Smooth muscle cell (in vitro differentiated cells): ENCODE measurements at regions not wholly inside any gene's neighbourhood (a gene's known extent, or its start where the extent isn't known, plus 50 kb on each side); places are given as distances from the start of the nearest gene placed in this dataset.

Source experiments
- DNase-seq: peaks from one replicate; lab custom pipeline; 2025; ENCODE audit not compliant: unreplicated experiment; lab: John Stamatoyannopoulos, UW
- H2AFZ ChIP-seq: fragments of 200-600 bp; sonication (generic); 2 replicates; pipeline ENCODE4 v1.6.0; 2016; ENCODE audit warnings: antibody characterized with exemption, low read depth, mild to moderate bottlenecking
- H3F3A ChIP-seq: fragments of 200-600 bp; sonication (generic); 2 replicates; pipeline ENCODE4 v1.6.0; 2017; ENCODE audit warnings: antibody characterized with exemption, low read depth
- H3K27ac ChIP-seq: fragments of 200-600 bp; sonication (generic); 2 replicates; pipeline ENCODE4 v1.5.1; 2016; ENCODE audit warnings: low read depth, mild to moderate bottlenecking
- H3K27me3 ChIP-seq: fragments of 200-600 bp; sonication (generic); 2 replicates; pipeline ENCODE4 v1.6.1; 2016; ENCODE audit warnings: low read depth, mild to moderate bottlenecking
- H3K36me3 ChIP-seq: fragments of 200-600 bp; sonication (generic); 2 replicates; pipeline ENCODE4 v1.5.1; 2016; ENCODE audit warnings: low read depth
- H3K4me1 ChIP-seq: fragments of 200-600 bp; sonication (generic); 2 replicates; pipeline ENCODE4 v1.5.1; 2016; ENCODE audit warnings: low read depth
- H3K4me2 ChIP-seq: fragments of 200-600 bp; sonication (generic); 2 replicates; pipeline ENCODE4 v1.6.0; 2016; ENCODE audit warnings: mild to moderate bottlenecking
- H3K4me3 ChIP-seq: fragments of 200-600 bp; sonication (generic); 2 replicates; pipeline ENCODE4 v1.5.1; 2016; ENCODE audit warnings: mild to moderate bottlenecking
- H3K79me2 ChIP-seq: fragments of 200-600 bp; sonication (generic); 2 replicates; pipeline ENCODE4 v1.6.0; 2016; ENCODE audit warnings: low read depth, mild to moderate bottlenecking
- H3K9ac ChIP-seq: fragments of 200-600 bp; sonication (generic); 2 replicates; pipeline ENCODE4 v1.6.0; 2016; ENCODE audit warnings: low read depth
- H3K9me3 ChIP-seq: fragments of 200-600 bp; sonication (generic); replicated peaks from 2 replicates; pipeline ENCODE4 v1.5.1; 2016; ENCODE audit warnings: low read depth
- H4K20me1 ChIP-seq: fragments of 200-600 bp; sonication (generic); 2 replicates; pipeline ENCODE4 v1.6.0; 2016; ENCODE audit warnings: low read depth
- CTCF ChIP-seq: fragments of 200-600 bp; sonication (generic); IDR thresholded peaks from 2 replicates; pipeline ENCODE4 v1.5.1; 2017; ENCODE audit warnings: borderline replicate concordance, mild to moderate bottlenecking, antibody characterized with exemption; ENCODE audit not compliant: insufficient read depth, poor library complexity, severe bottlenecking
- WGBS: methylation state at CpG from one replicate; pipeline ENCODE4 v1.1.7; 2016; ENCODE audit warnings: low lambda C conversion rate; 5-methylcytosine and 5-hydroxymethylcytosine counted together

- no peak overlapping the region for H3K27ac ChIP-seq
- H3K27me3 ChIP-seq, result no peaks in the 10 kb centered on the region
- H3K9me3 ChIP-seq, result no peaks in the 10 kb centered on the region
- H3K36me3 ChIP-seq, result no peaks in the 10 kb centered on the region
- WGBS, result 86% methylated on average over 3 of the region's 3 CpGs
- no peak overlapping the region for H3K4me3 ChIP-seq
- TF ChIP-seq CTCF, result no peak
- H3K9ac ChIP-seq, result no peak overlapping the region
- H3K79me2 ChIP-seq, result no peaks in the 10 kb centered on the region
- H4K20me1 ChIP-seq, result no peaks in the 10 kb centered on the region
- no peak for DNase-seq
- H3K4me1 ChIP-seq, result no peaks in the 10 kb centered on the region
- no peak overlapping the region for H2AFZ ChIP-seq
- H3F3A ChIP-seq, result no peaks in the 10 kb centered on the region
- no peak overlapping the region for H3K4me2 ChIP-seq
Observed at GRCh38 chr14:22149058-22149457, 440.0 kb downstream of the DAD1 start.

GRCh38 chr14:22147716-22148115 is 441.3 kb downstream of the DAD1 start:
- H3F3A ChIP-seq, result no peaks in the 10 kb centered on the region
- no peak overlapping the region for H3K4me2 ChIP-seq
- no peaks in the 10 kb centered on the region for H3K79me2 ChIP-seq
- H3K4me3 ChIP-seq, result no peak overlapping the region
- H4K20me1 ChIP-seq, result no peaks in the 10 kb centered on the region
- H3K4me1 ChIP-seq, result no peaks in the 10 kb centered on the region
- TF ChIP-seq CTCF, result no peak
- DNase-seq, result no peak
- H3K27me3 ChIP-seq, result no peaks in the 10 kb centered on the region
- H3K36me3 ChIP-seq, result no peaks in the 10 kb centered on the region
- no peak overlapping the region for H2AFZ ChIP-seq
- H3K9ac ChIP-seq, result no peak overlapping the region
- 78% methylated on average over 3 of the region's 3 CpGs for WGBS
- no peaks in the 10 kb centered on the region for H3K9me3 ChIP-seq
- H3K27ac ChIP-seq, result no peak overlapping the region

GRCh38 chr14:22143363-22143762 is 445.7 kb downstream of the DAD1 start:
- Histone ChIP-seq H3K79me2 (no peaks in the 10 kb centered on the region), H3F3A (no peaks in the 10 kb centered on the region), H3K4me3 (no peak overlapping the region), H3K4me1 (no peaks in the 10 kb centered on the region), H3K9me3 (no peaks in the 10 kb centered on the region), H4K20me1 (no peaks in the 10 kb centered on the region), H3K36me3 (no peaks in the 10 kb centered on the region), H3K4me2 (no peak overlapping the region), H2AFZ (no peak overlapping the region), H3K9ac (no peak overlapping the region), H3K27ac (no peak overlapping the region), H3K27me3 (peaks cover 9% of the 10 kb centered on the region)
- WGBS, result 67% methylated on average over 2 of the region's 2 CpGs
- DNase-seq, result no peak
- no peak for TF ChIP-seq CTCF

GRCh38 chr14:22140633-22141032 is 448.4 kb downstream of the DAD1 start:
- Histone ChIP-seq H3K27me3 (peaks cover 9% of the 10 kb centered on the region), H2AFZ (no peak overlapping the region), H3K4me2 (no peak overlapping the region), H3K9ac (no peak overlapping the region), H3K4me3 (no peak overlapping the region), H3F3A (no peaks in the 10 kb centered on the region), H3K9me3 (no peaks in the 10 kb centered on the region), H3K4me1 (no peaks in the 10 kb centered on the region), H3K79me2 (no peaks in the 10 kb centered on the region), H3K36me3 (no peaks in the 10 kb centered on the region), H3K27ac (no peak overlapping the region), H4K20me1 (no peaks in the 10 kb centered on the region)
- DNase-seq, result no peak
- WGBS, result 70% methylated on average over 4 of the region's 4 CpGs
- TF ChIP-seq CTCF, result no peak
